ENCODE measurements at regions not wholly inside any gene's neighbourhood (a gene's known extent, or its start where the extent isn't known, plus 50 kb on each side); places are given as distances from the start of the nearest gene placed in this dataset.

DNA sequence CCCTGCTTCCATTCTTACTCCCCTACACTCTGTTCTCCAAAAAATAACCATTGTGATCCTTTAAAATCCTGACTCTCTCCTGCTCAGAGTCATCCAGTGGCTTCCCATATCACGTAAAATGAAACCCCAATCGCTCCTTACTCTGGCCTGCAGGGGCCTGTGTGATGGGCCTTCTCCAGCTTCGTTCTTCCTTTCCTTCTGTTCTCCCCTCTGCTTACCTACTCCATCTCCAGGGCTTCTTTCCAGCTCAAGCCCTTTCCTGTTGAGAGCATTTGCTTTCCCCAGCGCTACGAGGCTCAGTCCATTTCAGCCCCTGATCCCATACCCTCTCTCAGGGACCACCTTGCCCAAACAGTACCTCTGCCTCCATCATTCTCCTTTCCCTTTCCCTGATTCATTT lies 144.4 kb upstream of the ARHGAP5 start:
- DNase-seq (ENCODE audit: low read depth in 1 of 2, low spot score in 2 of 2) (no peak), FAIRE-seq (no peak)
- H3K9me3 ChIP-seq (ENCODE audit: insufficient read depth in 2 of 2, low read depth in 1 of 2, low read length in 1 of 2), result no peaks in the 10 kb centered on the region
- H2BK5ac ChIP-seq (ENCODE audit: low read depth, low read length), result peak overlapping the region; percentile 32; the same call in 1 of the 2 replicates
- peak overlapping the region; percentile 0 for H2BK120ac ChIP-seq (replicated peaks; ENCODE audit: low read depth, low read length)
- peak overlapping the region; percentile 72 for H2AFZ ChIP-seq (ENCODE audit: low read length)
- no peak overlapping the region for H3K4me2 ChIP-seq (ENCODE audit: insufficient read depth in 1 of 2, low read depth in 2 of 2, low read length in 2 of 2)
- H2BK20ac ChIP-seq (ENCODE audit: low read length), result peak overlapping the region; percentile 36; the same call in 1 of the 2 replicates
- H3K4me3 ChIP-seq (ENCODE audit: extremely low read depth in 1 of 4, insufficient read depth in 2 of 4, low read depth in 3 of 4, low read length in 4 of 4), result no peak overlapping the region
- no peak overlapping the region for H4K8ac ChIP-seq (ENCODE audit: extremely low read depth, insufficient read depth, low read length)
- H3K4ac ChIP-seq (replicated peaks; ENCODE audit: insufficient read length, low read depth, low read length), result no peak overlapping the region
- H3K79me1 ChIP-seq (ENCODE audit: low read depth, low read length), result no peaks in the 10 kb centered on the region
- H3K27me3 ChIP-seq (replicated peaks in 1 of 4; ENCODE audit: control insufficient read depth in 3 of 4, extremely low read depth in 1 of 4, insufficient read depth in 3 of 4, low read length in 3 of 4), result no peaks in the 10 kb centered on the region; a peak in 1 of 7 replicates
- H3K23ac ChIP-seq (ENCODE audit: insufficient read length), result no peak overlapping the region
- H4K20me1 ChIP-seq (replicated peaks in 1 of 2; ENCODE audit: control insufficient read depth in 1 of 2, insufficient read depth in 2 of 2, low read length in 2 of 2), result no peaks in the 10 kb centered on the region
- H3K4me1 ChIP-seq (replicated peaks in 1 of 4; ENCODE audit: control insufficient read depth in 3 of 4, insufficient read depth in 4 of 4, low read length in 3 of 4), result peaks cover 0 to 9% (median 3%) of the 10 kb centered on the region in 4 experiments; a peak in 3 of 7 replicates
- H3K56ac ChIP-seq (replicated peaks; ENCODE audit: insufficient read length, low read depth, low read length), result no peak overlapping the region
- H3K27ac ChIP-seq (ENCODE audit: low read depth, low read length), result no peak overlapping the region
- no peak overlapping the region for H4K5ac ChIP-seq (ENCODE audit: insufficient read length, low read depth, low read length)
- H3K36me3 ChIP-seq (ENCODE audit: control insufficient read depth in 2 of 4, insufficient read depth in 4 of 4, low read length in 3 of 4), result no peaks in the 10 kb centered on the region
- H2AK5ac ChIP-seq (ENCODE audit: low read depth, low read length), result no peak overlapping the region
- peak overlapping the region; percentile 20 for H4K91ac ChIP-seq (replicated peaks; ENCODE audit: insufficient read length, low read length)
- H2BK15ac ChIP-seq (ENCODE audit: low read length), result no peak overlapping the region
- POLR2A ChIA-PET (ENCODE audit: partially characterized antibody), result no interaction called here
- TF ChIP-seq SP1 (IDR thresholded peaks at IDR 0.05; ENCODE audit: low read depth, low read length) (no peak), SAP30 (IDR thresholded peaks at IDR 0.05; ENCODE audit: insufficient read depth, insufficient replicate concordance, low read length) (no peak), NRF1 (IDR thresholded peaks at IDR 0.05; ENCODE audit: low read depth, low read length) (no peak), TAF1 (IDR thresholded peaks at IDR 0.05; ENCODE audit: low read depth, low read length) (no peak), HDAC6 (IDR thresholded peaks at IDR 0.05; ENCODE audit: low read depth, low read length) (no peak), TBP (IDR thresholded peaks at IDR 0.05; ENCODE audit: low read depth, low read length) (no peak), ZNF274 (IDR thresholded peaks at IDR 0.05; ENCODE audit: borderline replicate concordance, extremely low read depth, low read length) (no peak), MAFK (IDR thresholded peaks at IDR 0.05; ENCODE audit: low read depth, low read length) (no peak), SP4 (IDR thresholded peaks at IDR 0.05; ENCODE audit: low read length) (no peak), NANOG (IDR thresholded peaks at IDR 0.05; ENCODE audit: insufficient read depth, low read depth, low read length, poor library complexity, severe bottlenecking) (no peak)
- TF ChIP-seq, protein P1, sequence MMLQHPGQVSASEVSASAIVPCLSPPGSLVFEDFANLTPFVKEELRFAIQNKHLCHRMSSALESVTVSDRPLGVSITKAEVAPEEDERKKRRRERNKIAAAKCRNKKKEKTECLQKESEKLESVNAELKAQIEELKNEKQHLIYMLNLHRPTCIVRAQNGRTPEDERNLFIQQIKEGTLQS (IDR thresholded peaks at IDR 0.05; ENCODE audit: insufficient read depth, low read depth, low read length), result no peak
- no peak overlapping the region for H3K18ac ChIP-seq (ENCODE audit: extremely low read depth, low read length)
- CTCF ChIA-PET (ENCODE audit: partially characterized antibody), result no interaction called here
- WGBS, 2 experiments (ENCODE audit: extremely low coverage in 1 of 2, insufficient coverage in 1 of 2, insufficient read length in 1 of 2, insufficient replicate concordance in 2 of 2, low coverage in 1 of 2, low lambda C conversion rate in 2 of 2, missing lambda C conversion rate in 1 of 2), result 68% methylated on average over 5 of the region's 5 CpGs; no CpG with 5 or more reads in 1 of the 2 experiments
- H3K23me2 ChIP-seq (ENCODE audit: low read depth, low read length), result no peaks in the 10 kb centered on the region
- H3K9ac ChIP-seq (replicated peaks in 1 of 4; ENCODE audit: extremely low read depth in 1 of 4, low read depth in 3 of 4, low read length in 3 of 4), result no peak overlapping the region
- peak overlapping the region; percentile 42; the same call in 1 of the 2 replicates for H2BK12ac ChIP-seq (ENCODE audit: low read depth, low read length)
- no peaks in the 10 kb centered on the region for H3K79me2 ChIP-seq (ENCODE audit: control insufficient read depth in 1 of 2, insufficient read depth in 2 of 2, low read length in 2 of 2)
- no peak overlapping the region for H3K14ac ChIP-seq (ENCODE audit: insufficient read length)

All from H1 (cell line).